Keratinocyte (primary cell): ENCODE measurements at regions not wholly inside any gene's neighbourhood (a gene's known extent, or its start where the extent isn't known, plus 50 kb on each side); places are given as distances from the start of the nearest gene placed in this dataset.

Experiments used
- DNase-seq: peaks from one replicate; pipeline ENCODE4 v3.0.0-alpha.2; 2011; ENCODE audit warnings: low read depth, missing footprints, low spot score
- FAIRE-seq: peaks from 2 replicates; lab custom pipeline; 2011; peaks lifted over from hg19 to GRCh38; lab: Jason Lieb, UNC
- H2AFZ ChIP-seq: 2 replicates; pipeline ENCODE4 v1.6.0; 2012; ENCODE audit warnings: low read length, control low read depth, inconsistent platforms; ENCODE audit not compliant: control insufficient read depth
- H3K27ac ChIP-seq: 2 replicates; pipeline ENCODE4 v1.5.1; 2011; ENCODE audit warnings: low read length; ENCODE audit not compliant: control insufficient read depth, insufficient read depth
- H3K27me3 ChIP-seq: 3 replicates; pipeline ENCODE4 v1.6.0; 2011; ENCODE audit warnings: low read length; ENCODE audit not compliant: control insufficient read depth, insufficient read depth; ENCODE audit errors: extremely low read depth
- H3K36me3 ChIP-seq, 2 experiments: 2 replicates in 1 of 2; 3 replicates in 1 of 2; pipeline ENCODE4 v1.5.1; 2011; ENCODE audit warnings: low read length in 2 of 2, mild to moderate bottlenecking in 1 of 2; ENCODE audit not compliant: control insufficient read depth in 2 of 2, insufficient read depth in 2 of 2; ENCODE audit errors: extremely low read depth in 1 of 2
- H3K4me1 ChIP-seq: 3 replicates; pipeline ENCODE4 v1.5.1; 2011; ENCODE audit warnings: low read length; ENCODE audit not compliant: control insufficient read depth, insufficient read depth; ENCODE audit errors: extremely low read depth
- H3K4me2 ChIP-seq: 3 replicates; pipeline ENCODE4 v1.6.0; 2011; ENCODE audit warnings: low read depth, low read length; ENCODE audit not compliant: control insufficient read depth, insufficient read depth; ENCODE audit errors: extremely low read depth
- H3K4me3 ChIP-seq, 3 experiments: fragments of 200-600 bp in 1 of 3; sonication (generic) in 1 of 3; 2 replicates in 2 of 3; 3 replicates in 1 of 3; pipeline ENCODE4 v1.5.1; 2011 to 2016; ENCODE audit warnings: low read length in 3 of 3, mild to moderate bottlenecking in 3 of 3, control low read depth in 2 of 3, inconsistent platforms in 1 of 3, low read depth in 1 of 3, mixed read lengths in 1 of 3, mixed run types in 1 of 3, moderate library complexity in 1 of 3; ENCODE audit not compliant: control insufficient read depth in 2 of 3, insufficient read depth in 2 of 3; ENCODE audit errors: extremely low read depth in 1 of 3
- H3K79me2 ChIP-seq: 2 replicates; pipeline ENCODE4 v1.6.0; 2012; ENCODE audit warnings: low read length; ENCODE audit not compliant: control insufficient read depth, insufficient read depth
- H3K9ac ChIP-seq: 3 replicates; pipeline ENCODE4 v1.6.0; 2011; ENCODE audit warnings: low read length; ENCODE audit not compliant: control insufficient read depth, insufficient read depth; ENCODE audit errors: extremely low read depth
- H3K9me1 ChIP-seq: 3 replicates; pipeline ENCODE4 v1.6.0; 2011; ENCODE audit warnings: low read length; ENCODE audit not compliant: control insufficient read depth, insufficient read depth; ENCODE audit errors: extremely low read depth
- H3K9me3 ChIP-seq: 2 replicates; pipeline ENCODE4 v1.5.1; 2012; ENCODE audit warnings: low read depth, low read length; ENCODE audit not compliant: control insufficient read depth
- H4K20me1 ChIP-seq: 3 replicates; pipeline ENCODE4 v1.6.0; 2011; ENCODE audit warnings: low read length; ENCODE audit not compliant: control insufficient read depth, insufficient read depth; ENCODE audit errors: extremely low read depth
- CTCF ChIP-seq, 3 experiments: IDR thresholded peaks in 1 of 3; conservative IDR thresholded peaks in 1 of 3; optimal IDR thresholded peaks in 1 of 3; 2 replicates in 2 of 3; 3 replicates in 1 of 3; pipeline versions ENCODE3 to v1.5.1; 2011; ENCODE audit warnings: low read length in 3 of 3, mild to moderate bottlenecking in 3 of 3, moderate library complexity in 2 of 3, control low read depth in 1 of 3, inconsistent platforms in 1 of 3; ENCODE audit not compliant: insufficient read depth in 2 of 3; ENCODE audit errors: extremely low read depth in 1 of 3
- EZH2 ChIP-seq: IDR thresholded peaks from one replicate; pipeline ENCODE4 v1.6.1; 2012; ENCODE audit warnings: inconsistent platforms, mild to moderate bottlenecking, low read length, moderate library complexity
- dilution Hi-C: fragments of 300-500 bp; cut with MboI; formaldehyde crosslinking; loops from one replicate; pipeline ENCODE4 v1.7.0; 2020; ENCODE audit warnings: low sequenced_read_pairs; ENCODE audit not compliant: extremely low pct_ligation_motif_present

GRCh38 chr10:128883231-128884032 lies 583.6 kb upstream of the MGMT start:
- DNase-seq: no peak
- FAIRE-seq: no peak
- dilution Hi-C loops: no loop called here

GRCh38 chr10:128884033-128884425 lies 583.0 kb upstream of the MGMT start:
- TF ChIP-seq CTCF (optimal IDR thresholded peaks at IDR 0.05 in 1 of 3, IDR thresholded peaks at IDR 0.05 in 1 of 3, conservative IDR thresholded peaks at IDR 0.05 in 1 of 3; ENCODE audit: extremely low read depth in 1 of 3, insufficient read depth in 2 of 3, low read length in 3 of 3) (no peak), EZH2 (no peak)

More at GRCh38 chr10:128883231-128884032, 583.6 kb upstream of the MGMT start:
- Histone ChIP-seq H3K79me2 (no peaks in the 10 kb centered on the region), H3K27me3 (no peaks in the 10 kb centered on the region), H3K4me1 (no peaks in the 10 kb centered on the region), H3K4me3 (no peak overlapping the region), H3K9ac (no peak overlapping the region), H3K9me1 (no peaks in the 10 kb centered on the region), H2AFZ (no peak overlapping the region), H3K4me2 (no peak overlapping the region), H4K20me1 (no peaks in the 10 kb centered on the region), H3K9me3 (peaks cover 13% of the 10 kb centered on the region), H3K27ac (no peak overlapping the region), H3K36me3 (no peaks in the 10 kb centered on the region)
- TF ChIP-seq CTCF (optimal IDR thresholded peaks at IDR 0.05 in 1 of 3, IDR thresholded peaks at IDR 0.05 in 1 of 3, conservative IDR thresholded peaks at IDR 0.05 in 1 of 3; ENCODE audit: extremely low read depth in 1 of 3, insufficient read depth in 2 of 3, low read length in 3 of 3) (no peak), EZH2 (no peak)

More at GRCh38 chr10:128884033-128884425, 583.0 kb upstream of the MGMT start:
- H3K79me2 ChIP-seq: no peaks in the 10 kb centered on the region
- no peaks in the 10 kb centered on the region for H4K20me1 ChIP-seq
- no peak overlapping the region for H3K4me3 ChIP-seq
- H3K9ac ChIP-seq: no peak overlapping the region
- H3K4me1 ChIP-seq: no peaks in the 10 kb centered on the region
- DNase-seq (no peak), FAIRE-seq (no peak)
- no peaks in the 10 kb centered on the region for H3K27me3 ChIP-seq
- peaks cover 13% of the 10 kb centered on the region for H3K9me3 ChIP-seq
- dilution Hi-C loops: no loop called here
- no peaks in the 10 kb centered on the region for H3K36me3 ChIP-seq
- no peak overlapping the region for H3K4me2 ChIP-seq
- no peaks in the 10 kb centered on the region for H3K9me1 ChIP-seq
- no peak overlapping the region for H2AFZ ChIP-seq
- H3K27ac ChIP-seq: no peak overlapping the region
